IMR-90 (cell line): ENCODE measurements at regions not wholly inside any gene's neighbourhood (a gene's known extent, or its start where the extent isn't known, plus 50 kb on each side); places are given as distances from the start of the nearest gene placed in this dataset.

Experiments used
- CEBPB ChIP-seq: IDR thresholded peaks from 2 replicates; pipeline ENCODE4 v1.6.1; 2012; ENCODE audit warnings: low read depth, low read length, improper control_type of control experiment
- CHD1 ChIP-seq: IDR thresholded peaks from 2 replicates; pipeline ENCODE4 v1.6.1; 2012; ENCODE audit warnings: low read depth, low read length, improper control_type of control experiment
- FOS ChIP-seq: fragments of 150-350 bp; IDR thresholded peaks from 2 replicates; pipeline ENCODE4 v1.6.1; 2016; ENCODE audit warnings: low read depth, low read length
- MAFK ChIP-seq: IDR thresholded peaks from 2 replicates; pipeline ENCODE4 v1.6.1; 2012; ENCODE audit warnings: low read depth, low read length, improper control_type of control experiment
- MAZ ChIP-seq: IDR thresholded peaks from 2 replicates; pipeline ENCODE4 v1.6.1; 2012; ENCODE audit warnings: low read depth, mild to moderate bottlenecking, low read length, improper control_type of control experiment, moderate library complexity, borderline replicate concordance
- MXI1 ChIP-seq: IDR thresholded peaks from 2 replicates; pipeline ENCODE4 v1.6.1; 2012; ENCODE audit warnings: low read depth, mild to moderate bottlenecking, low read length, moderate library complexity, borderline replicate concordance
- POLR2A ChIP-seq: IDR thresholded peaks from 2 replicates; pipeline ENCODE4 v1.6.1; 2012; ENCODE audit warnings: mild to moderate bottlenecking, low read depth, low read length
- RAD21 ChIP-seq: IDR thresholded peaks from 2 replicates; pipeline ENCODE4 v1.6.1; 2012; ENCODE audit warnings: low read length, improper control_type of control experiment
- RCOR1 ChIP-seq: IDR thresholded peaks from 2 replicates; pipeline ENCODE4 v1.6.1; 2012; ENCODE audit warnings: mild to moderate bottlenecking, low read length, improper control_type of control experiment; ENCODE audit not compliant: insufficient replicate concordance
- RFX5 ChIP-seq: IDR thresholded peaks from 2 replicates; pipeline ENCODE4 v1.8.0; 2012; ENCODE audit warnings: low read depth, mild to moderate bottlenecking, low read length, moderate library complexity
- TF ChIP-seq, protein P1 (sequence below): conservative IDR thresholded peaks from 2 replicates; pipeline ENCODE4 v1.5.1; 2012; ENCODE audit warnings: mild to moderate bottlenecking, low read depth, low read length, improper control_type of control experiment
- TF ChIP-seq, protein P2 (sequence below): fragments of 150-350 bp; IDR thresholded peaks from 2 replicates; pipeline ENCODE4 v1.6.1; 2016; ENCODE audit warnings: low read depth, mild to moderate bottlenecking, low read length, moderate library complexity, borderline replicate concordance
- TF ChIP-seq, protein P3 (sequence below): fragments of 150-350 bp; IDR thresholded peaks from 2 replicates; pipeline ENCODE4 v1.6.1; 2017; ENCODE audit warnings: mild to moderate bottlenecking, antibody characterized with exemption, low read length, low read depth

DNA sequence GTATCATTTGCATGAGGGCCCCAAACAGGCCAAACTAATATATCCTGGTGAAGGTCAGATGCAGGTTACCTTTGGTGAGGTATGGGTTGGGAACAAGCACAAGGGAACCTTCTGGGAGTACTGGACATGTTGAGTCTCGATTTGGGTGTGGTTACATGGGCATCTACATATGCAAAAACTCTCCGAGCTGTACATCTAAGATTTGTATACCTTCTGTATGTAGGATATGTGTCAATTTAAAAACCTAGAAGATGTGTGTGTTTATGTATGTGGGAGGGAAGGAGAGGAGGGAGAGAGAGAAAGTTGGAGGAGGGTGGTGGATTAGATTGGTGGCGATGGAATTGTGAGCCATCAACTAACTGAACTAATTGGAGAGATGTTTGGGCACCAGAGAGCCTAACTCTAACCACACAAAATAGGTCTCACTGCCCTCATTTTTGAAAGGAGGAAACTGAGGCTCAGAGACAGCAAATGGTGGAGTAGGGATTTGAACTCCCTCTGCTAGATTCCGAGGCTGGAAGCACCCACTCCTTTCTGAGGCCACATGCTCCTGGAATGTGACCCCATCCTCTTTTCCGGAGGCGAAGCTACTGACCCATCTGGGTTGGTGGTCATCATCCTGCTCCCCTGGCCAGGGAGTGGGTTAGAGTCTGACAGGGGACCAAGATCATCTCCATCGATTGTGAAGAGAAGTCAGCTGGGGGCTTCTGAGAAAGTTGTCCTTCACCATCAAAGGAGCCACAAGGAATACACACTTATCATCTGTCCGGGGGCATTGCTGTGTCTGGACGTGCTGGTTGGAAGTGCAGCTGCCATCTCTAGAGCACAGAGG, 107.3 kb upstream of the MYCN start:
- TF ChIP-seq, protein P1, sequence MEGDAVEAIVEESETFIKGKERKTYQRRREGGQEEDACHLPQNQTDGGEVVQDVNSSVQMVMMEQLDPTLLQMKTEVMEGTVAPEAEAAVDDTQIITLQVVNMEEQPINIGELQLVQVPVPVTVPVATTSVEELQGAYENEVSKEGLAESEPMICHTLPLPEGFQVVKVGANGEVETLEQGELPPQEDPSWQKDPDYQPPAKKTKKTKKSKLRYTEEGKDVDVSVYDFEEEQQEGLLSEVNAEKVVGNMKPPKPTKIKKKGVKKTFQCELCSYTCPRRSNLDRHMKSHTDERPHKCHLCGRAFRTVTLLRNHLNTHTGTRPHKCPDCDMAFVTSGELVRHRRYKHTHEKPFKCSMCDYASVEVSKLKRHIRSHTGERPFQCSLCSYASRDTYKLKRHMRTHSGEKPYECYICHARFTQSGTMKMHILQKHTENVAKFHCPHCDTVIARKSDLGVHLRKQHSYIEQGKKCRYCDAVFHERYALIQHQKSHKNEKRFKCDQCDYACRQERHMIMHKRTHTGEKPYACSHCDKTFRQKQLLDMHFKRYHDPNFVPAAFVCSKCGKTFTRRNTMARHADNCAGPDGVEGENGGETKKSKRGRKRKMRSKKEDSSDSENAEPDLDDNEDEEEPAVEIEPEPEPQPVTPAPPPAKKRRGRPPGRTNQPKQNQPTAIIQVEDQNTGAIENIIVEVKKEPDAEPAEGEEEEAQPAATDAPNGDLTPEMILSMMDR, result no peak
- TF ChIP-seq, protein P2, sequence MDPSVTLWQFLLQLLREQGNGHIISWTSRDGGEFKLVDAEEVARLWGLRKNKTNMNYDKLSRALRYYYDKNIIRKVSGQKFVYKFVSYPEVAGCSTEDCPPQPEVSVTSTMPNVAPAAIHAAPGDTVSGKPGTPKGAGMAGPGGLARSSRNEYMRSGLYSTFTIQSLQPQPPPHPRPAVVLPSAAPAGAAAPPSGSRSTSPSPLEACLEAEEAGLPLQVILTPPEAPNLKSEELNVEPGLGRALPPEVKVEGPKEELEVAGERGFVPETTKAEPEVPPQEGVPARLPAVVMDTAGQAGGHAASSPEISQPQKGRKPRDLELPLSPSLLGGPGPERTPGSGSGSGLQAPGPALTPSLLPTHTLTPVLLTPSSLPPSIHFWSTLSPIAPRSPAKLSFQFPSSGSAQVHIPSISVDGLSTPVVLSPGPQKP, result no peak
- TF ChIP-seq POLR2A (no peak), FOS (no peak), CEBPB (no peak), RFX5 (no peak), MXI1 (no peak), CHD1 (no peak), RAD21 (no peak), RCOR1 (no peak), MAZ (no peak), MAFK (no peak)
- TF ChIP-seq, protein P3, sequence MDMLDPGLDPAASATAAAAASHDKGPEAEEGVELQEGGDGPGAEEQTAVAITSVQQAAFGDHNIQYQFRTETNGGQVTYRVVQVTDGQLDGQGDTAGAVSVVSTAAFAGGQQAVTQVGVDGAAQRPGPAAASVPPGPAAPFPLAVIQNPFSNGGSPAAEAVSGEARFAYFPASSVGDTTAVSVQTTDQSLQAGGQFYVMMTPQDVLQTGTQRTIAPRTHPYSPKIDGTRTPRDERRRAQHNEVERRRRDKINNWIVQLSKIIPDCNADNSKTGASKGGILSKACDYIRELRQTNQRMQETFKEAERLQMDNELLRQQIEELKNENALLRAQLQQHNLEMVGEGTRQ, result no peak
